HG03460 (cell line): ENCODE measurements at regions not wholly inside any gene's neighbourhood (a gene's known extent, or its start where the extent isn't known, plus 50 kb on each side); places are given as distances from the start of the nearest gene placed in this dataset.
"Not testable (repeated sequence)": the region's sequence is repeated elsewhere in the genome, so short reads cannot be mapped to it uniquely, and the experiment has no call there.

Source experiments
- ATAC-seq: cut with Tn5 transposase; IDR thresholded peaks from one replicate; pipeline ENCODE4 v1.9.1; 2021; ENCODE audit not compliant: unreplicated experiment

GRCh38 chr2:128503399-128504245, 185.0 kb upstream of the HS6ST1 start:
- ATAC-seq, result no peak

DNA sequence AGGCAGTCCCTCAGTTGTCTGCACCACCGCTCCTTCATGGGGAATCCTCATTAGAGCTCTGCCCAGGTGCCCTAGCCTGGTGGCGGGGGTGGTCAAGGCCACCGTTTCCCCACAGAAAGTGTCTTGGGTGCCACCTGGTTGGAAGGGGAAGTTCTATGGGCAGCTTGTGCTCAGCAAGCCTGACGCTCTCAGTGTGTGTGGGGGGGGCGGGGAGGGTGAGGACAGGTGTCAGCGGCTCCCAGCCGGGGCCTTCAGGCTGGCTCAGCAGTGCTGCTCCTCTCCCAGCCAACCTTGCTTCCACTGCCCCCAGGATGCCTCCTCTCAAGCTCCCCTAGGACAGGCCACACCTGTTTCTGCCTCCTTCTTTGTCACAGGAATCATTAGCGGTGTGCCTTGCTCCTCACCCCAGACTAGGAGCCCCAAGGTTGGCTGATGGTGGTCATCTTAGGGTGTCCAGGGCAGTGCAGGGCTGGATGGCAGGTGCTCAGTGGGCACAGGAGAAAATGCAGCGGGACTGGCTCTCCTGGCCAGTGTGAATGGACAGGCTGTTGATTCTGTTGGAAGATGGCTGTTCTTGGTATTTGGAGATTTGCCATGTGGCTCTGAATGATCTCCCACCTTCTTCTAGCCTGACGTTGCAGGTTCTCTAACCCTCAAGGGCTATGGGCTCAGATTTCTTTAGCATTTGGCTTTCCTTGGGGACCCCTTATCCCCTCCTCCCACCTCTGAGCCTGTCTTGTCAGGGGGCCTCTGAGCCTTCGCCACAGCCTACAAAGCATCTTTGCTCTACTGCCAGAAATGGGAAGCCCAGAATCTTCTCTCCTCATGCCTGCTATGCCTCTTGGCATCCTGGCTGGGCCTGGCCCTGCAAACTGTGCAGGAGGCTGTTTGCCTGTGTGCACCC, 185.8 kb upstream of the HS6ST1 start:
- peak; percentile 65 for ATAC-seq

- no peak for ATAC-seq
Observed at GRCh38 chr2:128505150-128505490, 186.5 kb upstream of the HS6ST1 start.

GRCh38 chr2:128505575-128506526, 187.2 kb upstream of the HS6ST1 start:
- ATAC-seq, result no peak

GRCh38 chr2:128506534-128506933, 187.9 kb upstream of the HS6ST1 start:
- ATAC-seq, result no peak

GRCh38 chr2:128510701-128511397, 192.2 kb upstream of the HS6ST1 start:
- ATAC-seq, result no peak

GRCh38 chr2:128511731-128512378, 193.2 kb upstream of the HS6ST1 start:
- no peak for ATAC-seq

DNA sequence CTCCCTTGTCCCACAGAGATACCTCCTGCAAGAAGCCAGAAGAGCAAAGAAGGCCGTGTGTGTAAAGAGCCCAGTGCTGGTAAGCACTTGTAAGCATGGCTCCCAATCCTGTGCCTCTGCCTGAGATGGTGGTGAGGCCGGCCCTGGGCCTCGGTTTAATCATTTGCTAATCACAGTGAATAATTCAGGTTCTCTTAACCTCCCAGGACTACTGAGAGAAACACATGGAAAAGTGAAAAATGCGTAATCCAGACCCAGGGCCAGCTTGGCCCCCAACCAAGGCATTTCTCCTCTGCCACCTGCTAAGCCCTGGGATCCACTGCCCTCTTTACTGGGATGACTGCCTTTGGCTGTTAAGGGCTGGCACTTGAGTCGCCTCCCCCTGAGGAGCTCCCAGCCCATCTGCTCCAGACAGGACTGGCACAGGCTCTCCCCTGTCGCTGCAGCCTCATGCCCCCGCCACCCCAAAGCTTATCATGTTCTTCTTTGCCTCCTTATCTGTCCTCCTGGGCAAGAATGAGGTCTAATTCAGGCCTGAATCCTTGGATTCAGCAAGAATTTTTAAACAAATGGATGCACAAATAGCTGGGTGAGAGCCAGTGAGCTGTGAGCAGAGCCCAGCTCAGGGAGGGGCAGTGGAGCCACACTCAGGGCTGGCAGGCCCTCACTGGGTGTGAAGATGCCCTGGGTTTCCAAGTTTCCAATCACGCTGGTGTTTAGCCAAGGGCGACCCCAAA, 193.9 kb upstream of the HS6ST1 start:
- no peak for ATAC-seq

GRCh38 chr2:128513116-128513960, 194.7 kb upstream of the HS6ST1 start:
- no peak for ATAC-seq

DNA sequence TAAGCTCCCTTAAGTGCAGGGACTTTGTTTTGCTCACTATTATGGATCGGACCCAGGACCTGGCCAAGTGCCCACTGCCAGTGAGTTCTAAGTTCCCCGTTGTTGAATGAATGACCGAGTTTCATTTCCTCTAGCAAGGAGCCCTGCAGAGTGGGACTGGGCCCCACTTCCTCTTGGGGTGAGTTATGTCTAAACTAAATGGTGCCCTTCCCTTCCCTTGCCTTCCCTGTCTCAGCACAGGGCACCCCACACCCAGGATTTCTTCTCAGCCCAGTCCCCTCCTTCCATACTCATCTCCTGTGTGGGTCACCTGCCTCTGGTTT, 195.3 kb upstream of the HS6ST1 start:
- no peak for ATAC-seq

DNA sequence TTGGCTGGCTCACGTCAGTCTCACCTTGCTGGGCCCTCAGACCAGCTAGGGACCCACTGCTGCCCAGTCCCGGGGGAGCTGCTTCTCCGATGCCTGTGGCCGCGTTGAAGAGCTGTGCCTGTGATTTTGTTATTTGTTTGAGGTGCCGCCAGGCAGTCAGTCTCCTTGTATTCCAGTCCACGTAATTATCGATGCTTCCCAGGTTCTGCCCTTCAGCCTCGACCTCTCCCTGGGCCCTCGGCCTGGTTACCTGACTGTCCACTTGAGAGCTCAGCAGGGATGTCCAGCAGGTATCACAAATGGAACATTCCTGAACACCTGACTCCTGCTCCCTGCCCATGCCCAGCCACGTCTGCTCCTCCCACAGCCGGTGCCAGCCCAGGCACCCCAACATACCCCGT, 195.9 kb upstream of the HS6ST1 start:
- ATAC-seq, result no peak

DNA sequence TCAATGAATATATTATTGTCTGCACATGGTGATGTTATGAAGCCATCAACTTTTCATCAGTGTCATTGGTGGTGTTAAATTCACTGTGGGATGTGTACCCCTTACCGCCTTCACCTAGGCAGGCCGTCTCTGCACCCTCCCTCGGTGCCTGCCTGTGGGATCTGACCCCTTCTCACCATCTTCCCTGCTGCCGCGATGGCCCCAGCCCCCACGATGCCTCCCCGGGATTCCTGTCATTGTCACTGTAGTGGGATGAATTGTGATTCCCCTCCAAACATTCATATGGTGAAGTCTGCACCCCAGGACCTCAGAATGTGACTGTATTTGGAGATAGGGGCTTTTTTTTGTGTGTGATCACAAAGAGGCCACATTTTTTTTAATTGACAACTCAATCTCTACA, 198.3 kb upstream of the HS6ST1 start:
- no peak for ATAC-seq

- ATAC-seq, result not testable (repeated sequence)
Observed at GRCh38 chr2:128519028-128519427, 200.4 kb upstream of the HS6ST1 start.

GRCh38 chr2:128519517-128520215, 201.0 kb upstream of the HS6ST1 start:
- no peak for ATAC-seq

GRCh38 chr2:128520340-128520739, 201.7 kb upstream of the HS6ST1 start:
- ATAC-seq, result no peak

- ATAC-seq, result peak; percentile 91
Observed at GRCh38 chr2:128520791-128521190, 202.1 kb upstream of the HS6ST1 start.

DNA sequence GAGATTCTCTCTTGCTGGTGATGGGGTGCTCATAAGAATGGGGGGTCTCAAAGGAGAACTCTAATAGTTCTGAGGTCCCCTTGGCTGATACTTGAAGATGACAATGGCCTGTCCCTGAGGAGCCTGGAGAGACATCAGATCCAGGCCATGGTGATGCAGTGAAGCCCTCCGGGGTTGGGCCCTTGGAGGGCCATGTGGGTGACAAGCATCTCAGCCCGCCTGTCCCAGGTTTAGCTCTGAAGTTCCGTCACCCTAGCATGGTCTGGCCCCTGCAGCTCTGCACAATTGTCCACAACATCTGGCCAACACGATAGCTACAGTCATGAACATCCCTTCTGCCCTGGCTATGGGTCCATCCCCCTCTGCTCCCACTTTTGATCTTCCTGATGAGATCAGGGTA, 202.8 kb upstream of the HS6ST1 start:
- ATAC-seq, result no peak

- no peak for ATAC-seq
Observed at GRCh38 chr2:128522829-128523228, 204.2 kb upstream of the HS6ST1 start.
